H9 (cell line): ENCODE measurements at regions not wholly inside any gene's neighbourhood (a gene's known extent, or its start where the extent isn't known, plus 50 kb on each side); places are given as distances from the start of the nearest gene placed in this dataset.
"Not testable (repeated sequence)": the region's sequence is repeated elsewhere in the genome, so short reads cannot be mapped to it uniquely, and the experiment has no call there.

Experiments
- DNase-seq: peaks from one replicate; pipeline ENCODE4 v3.0.0-alpha.2; 2017
- H2AFZ ChIP-seq: one replicate; pipeline ENCODE4 v1.6.1; 2013; ENCODE audit warnings: mild to moderate bottlenecking, low read length, control low read depth, moderate library complexity
- H2AK5ac ChIP-seq: 2 replicates; pipeline ENCODE4 v1.6.1; 2013; ENCODE audit warnings: low read length, control low read depth, mixed read lengths; ENCODE audit not compliant: insufficient read length
- H2BK120ac ChIP-seq: one replicate; pipeline ENCODE4 v1.6.1; 2013; ENCODE audit warnings: low read depth, mild to moderate bottlenecking, low read length, control low read depth, inconsistent platforms; ENCODE audit not compliant: poor library complexity, severe bottlenecking
- H2BK12ac ChIP-seq: 2 replicates; pipeline ENCODE4 v1.6.1; 2013; ENCODE audit warnings: low read length, control low read depth, mixed read lengths, low read depth; ENCODE audit not compliant: insufficient read length
- H2BK15ac ChIP-seq: 2 replicates; pipeline ENCODE4 v1.6.1; 2013; ENCODE audit warnings: low read depth, low read length, control low read depth
- H2BK20ac ChIP-seq: one replicate; pipeline ENCODE4 v1.6.1; 2013; ENCODE audit warnings: low read depth, mild to moderate bottlenecking, low read length, control low read depth, inconsistent platforms; ENCODE audit not compliant: poor library complexity, severe bottlenecking
- H2BK5ac ChIP-seq: 2 replicates; pipeline ENCODE4 v1.6.1; 2013; ENCODE audit warnings: low read length, control low read depth, mixed read lengths; ENCODE audit not compliant: insufficient read length
- H3K14ac ChIP-seq: 2 replicates; pipeline ENCODE4 v1.6.1; 2013; ENCODE audit warnings: low read length, control low read depth; ENCODE audit not compliant: insufficient read depth
- H3K18ac ChIP-seq: 2 replicates; pipeline ENCODE4 v1.6.1; 2013; ENCODE audit warnings: low read depth, mild to moderate bottlenecking, mixed read lengths, low read length, control low read depth; ENCODE audit not compliant: insufficient read length
- H3K23ac ChIP-seq: 2 replicates; pipeline ENCODE4 v1.6.1; 2013; ENCODE audit warnings: low read length, control low read depth, mixed read lengths, low read depth; ENCODE audit not compliant: insufficient read length
- H3K23me2 ChIP-seq: 2 replicates; pipeline ENCODE4 v1.6.1; 2013; ENCODE audit warnings: low read depth, mild to moderate bottlenecking, mixed read lengths, low read length, control low read depth; ENCODE audit not compliant: insufficient read length, poor library complexity, severe bottlenecking
- H3K27ac ChIP-seq: 2 replicates; pipeline ENCODE4 v1.5.1; 2013; ENCODE audit warnings: low read length, control low read depth, mixed read lengths, low read depth; ENCODE audit not compliant: insufficient read length
- H3K27me3 ChIP-seq: 2 replicates; pipeline ENCODE4 v1.6.1; 2013; ENCODE audit warnings: low read length, control low read depth, inconsistent platforms; ENCODE audit not compliant: insufficient read depth
- H3K4ac ChIP-seq: 2 replicates; pipeline ENCODE4 v1.6.1; 2013; ENCODE audit warnings: low read depth, mild to moderate bottlenecking, control low read depth, inconsistent platforms, low read length, moderate library complexity
- H3K4me1 ChIP-seq: 2 replicates; pipeline ENCODE4 v1.6.1; 2013; ENCODE audit warnings: low read length, control low read depth, inconsistent platforms; ENCODE audit not compliant: insufficient read depth
- H3K4me2 ChIP-seq: 2 replicates; pipeline ENCODE4 v1.6.1; 2013; ENCODE audit warnings: low read length, control low read depth, mixed read lengths; ENCODE audit not compliant: insufficient read length, insufficient read depth
- H3K56ac ChIP-seq: 2 replicates; pipeline ENCODE4 v1.6.1; 2013; ENCODE audit warnings: low read depth, mild to moderate bottlenecking, mixed read lengths, low read length, control low read depth; ENCODE audit not compliant: insufficient read length
- H3K79me1 ChIP-seq: 2 replicates; pipeline ENCODE4 v1.6.1; 2013; ENCODE audit warnings: low read depth, mild to moderate bottlenecking, moderate library complexity, low read length, control low read depth, inconsistent platforms; ENCODE audit not compliant: insufficient read depth, poor library complexity, severe bottlenecking
- H3K79me2 ChIP-seq: 2 replicates; pipeline ENCODE4 v1.6.1; 2013; ENCODE audit warnings: low read length, control low read depth, inconsistent platforms; ENCODE audit not compliant: insufficient read depth
- H3K9ac ChIP-seq: 2 replicates; pipeline ENCODE4 v1.6.1; 2013; ENCODE audit warnings: low read length, control low read depth, mixed read lengths; ENCODE audit not compliant: insufficient read length; ENCODE audit errors: extremely low read depth
- H3K9me3 ChIP-seq: one replicate; pipeline ENCODE4 v1.6.1; 2013; ENCODE audit warnings: low read depth, low read length, inconsistent platforms; ENCODE audit not compliant: control insufficient read depth
- H3T11ph ChIP-seq: one replicate; pipeline ENCODE4 v1.6.1; 2013; ENCODE audit warnings: mild to moderate bottlenecking, low read length, control low read depth, inconsistent platforms
- H4K20me1 ChIP-seq: one replicate; pipeline ENCODE4 v1.6.1; 2013; ENCODE audit not compliant: control insufficient read depth, insufficient read length, insufficient read depth
- H4K5ac ChIP-seq: 2 replicates; pipeline ENCODE4 v1.6.1; 2013; ENCODE audit warnings: low read depth, mild to moderate bottlenecking, mixed read lengths, low read length, control low read depth; ENCODE audit not compliant: insufficient read length
- H4K8ac ChIP-seq: replicated peaks from 2 replicates; pipeline ENCODE4 v1.6.1; 2013; ENCODE audit warnings: low read length, control low read depth, mixed read lengths, low read depth; ENCODE audit not compliant: insufficient read length
- H4K91ac ChIP-seq: 2 replicates; pipeline ENCODE4 v1.6.1; 2013; ENCODE audit warnings: low read depth, mild to moderate bottlenecking, moderate library complexity, mixed read lengths, low read length, control low read depth; ENCODE audit not compliant: insufficient read length
- H3K27ac Mint-ChIP-seq, 3 experiments: 2 replicates in 2 of 3; 3 replicates in 1 of 3; pipeline ENCODE4 v1.8.0; 2020 to 2021; ENCODE audit warnings: mixed read lengths in 3 of 3, mild to moderate bottlenecking in 1 of 3, moderate library complexity in 1 of 3
- H3K27me3 Mint-ChIP-seq: 2 replicates; pipeline ENCODE4 v1.8.0; 2021; ENCODE audit warnings: low read depth, mild to moderate bottlenecking, moderate library complexity, mixed read lengths
- H3K36me3 Mint-ChIP-seq, 3 experiments: 2 replicates in 2 of 3; 3 replicates in 1 of 3; pipeline ENCODE4 v1.8.0; 2020 to 2021; ENCODE audit warnings: low read depth in 3 of 3, mixed read lengths in 3 of 3; ENCODE audit not compliant: insufficient read depth in 1 of 3
- H3K4me1 Mint-ChIP-seq, 2 experiments: 2 replicates each; pipeline ENCODE4 v1.8.0; 2020; ENCODE audit warnings: mixed read lengths in 2 of 2
- H3K4me3 Mint-ChIP-seq, 2 experiments: 2 replicates in 1 of 2; 3 replicates in 1 of 2; pipeline ENCODE4 v1.8.0; 2020 to 2021; ENCODE audit warnings: mild to moderate bottlenecking in 2 of 2, mixed read lengths in 2 of 2, moderate library complexity in 1 of 2
- H3K9me3 Mint-ChIP-seq, 2 experiments: 2 replicates in 1 of 2; 3 replicates in 1 of 2; pipeline ENCODE4 v1.8.0; 2020; ENCODE audit warnings: mild to moderate bottlenecking in 2 of 2, mixed read lengths in 2 of 2, moderate library complexity in 1 of 2
- WGBS: extraction: QIAGEN DNeasy Blood & Tissue Kit; methylation state at CpG from one replicate; pipeline ENCODE4 v1.1.7; 2013; ENCODE audit warnings: missing lambda C conversion rate, low lambda C conversion rate, mixed read lengths; ENCODE audit not compliant: insufficient read length; ENCODE audit errors: extremely low coverage; 5-methylcytosine and 5-hydroxymethylcytosine counted together

DNA sequence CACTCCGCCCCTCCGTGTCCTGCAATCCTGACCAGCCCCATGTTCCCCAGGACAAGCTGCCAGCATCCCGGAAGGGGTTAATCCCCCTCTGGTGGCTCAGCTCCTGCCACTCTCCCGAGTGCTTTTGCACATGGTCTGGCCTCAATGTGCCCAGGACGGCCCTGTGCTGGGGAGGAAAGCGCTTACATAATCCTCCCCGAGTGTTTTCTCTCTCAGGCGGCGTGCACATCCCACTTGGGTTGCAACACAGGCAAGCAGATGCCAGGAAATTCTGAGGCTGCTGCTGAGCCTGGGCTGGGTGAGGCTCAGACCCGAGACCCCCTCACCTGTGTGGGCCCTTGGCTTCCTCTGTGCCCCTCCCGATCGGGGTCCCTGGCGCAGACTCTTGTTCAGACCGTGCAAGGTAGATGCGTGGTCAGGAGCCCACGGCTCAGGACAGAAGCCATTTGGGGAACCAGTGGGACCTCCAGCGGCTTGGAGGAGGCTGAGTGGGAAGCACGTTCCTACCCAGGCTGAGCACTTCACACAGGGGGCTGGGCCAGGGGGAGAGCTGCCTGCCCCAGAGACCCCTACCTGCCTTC is 144.7 kb downstream of the LAT start:
- not testable (repeated sequence) for H4K8ac ChIP-seq, H2AFZ ChIP-seq, H3T11ph ChIP-seq, H3K14ac ChIP-seq, H3K4me1 ChIP-seq, H4K91ac ChIP-seq, H2AK5ac ChIP-seq, H3K18ac ChIP-seq, H3K23ac ChIP-seq, H3K23me2 ChIP-seq, H2BK120ac ChIP-seq, H3K79me2 ChIP-seq, H2BK15ac ChIP-seq, H3K56ac ChIP-seq, H3K4me1 Mint-ChIP-seq, H3K4ac ChIP-seq, H2BK12ac ChIP-seq, H3K36me3 Mint-ChIP-seq, DNase-seq, H2BK5ac ChIP-seq, H3K79me1 ChIP-seq, H3K9me3 Mint-ChIP-seq, H3K27ac ChIP-seq, H3K9ac ChIP-seq, H3K27ac Mint-ChIP-seq, H3K4me2 ChIP-seq, H4K20me1 ChIP-seq, H3K9me3 ChIP-seq, H3K4me3 Mint-ChIP-seq, H4K5ac ChIP-seq, H2BK20ac ChIP-seq
- H3K27me3 Mint-ChIP-seq = peaks cover 57% of the 10 kb centered on the region
- no CpG with 5 or more reads among the region's 18 CpGs for WGBS
- peaks cover 17% of the 10 kb centered on the region; the same call in 1 of the 2 replicates for H3K27me3 ChIP-seq

DNA sequence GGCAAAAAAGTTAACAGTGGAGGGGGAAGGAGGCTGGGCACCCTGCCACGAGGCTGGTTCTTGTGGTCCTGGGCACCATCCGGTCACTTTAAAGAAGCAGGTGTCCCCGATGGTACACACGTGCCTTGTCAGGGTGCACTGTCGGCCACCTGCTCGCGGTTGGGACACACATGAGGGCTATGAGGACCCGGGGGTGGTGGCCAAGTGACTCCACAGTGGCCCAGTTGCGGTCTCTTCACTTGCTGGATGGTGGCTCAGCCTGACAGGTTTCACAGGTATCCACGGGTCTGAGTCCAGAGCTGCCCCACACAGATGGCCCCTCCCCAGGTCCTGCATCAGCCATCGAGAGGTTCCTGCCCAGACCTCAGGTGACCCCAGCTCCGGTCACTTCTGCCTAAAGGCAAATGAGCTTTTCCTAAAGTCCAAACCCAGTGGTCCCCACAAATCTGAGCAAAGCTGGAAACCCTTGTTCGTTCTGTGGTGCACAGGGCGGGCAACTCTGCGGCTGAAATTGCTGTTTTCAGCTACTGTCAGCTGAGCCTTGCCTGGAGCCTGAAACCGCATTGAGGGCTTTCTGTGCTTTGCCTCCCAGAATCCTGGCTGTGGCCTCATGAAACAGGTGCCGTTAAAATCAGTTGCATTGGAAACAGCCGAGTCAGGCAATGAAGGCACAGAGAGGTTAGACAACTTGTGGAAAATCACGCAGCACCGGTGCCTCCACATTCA is 144.0 kb downstream of the LAT start:
- H3K27ac Mint-ChIP-seq, H4K20me1 ChIP-seq, H3T11ph ChIP-seq, H2BK20ac ChIP-seq, H3K4me2 ChIP-seq, H3K79me1 ChIP-seq, H2AK5ac ChIP-seq, H3K79me2 ChIP-seq, H3K9ac ChIP-seq, H3K9me3 ChIP-seq, DNase-seq, H2BK120ac ChIP-seq, H3K18ac ChIP-seq, H2BK15ac ChIP-seq, H3K14ac ChIP-seq, H4K5ac ChIP-seq, H2AFZ ChIP-seq, H3K23me2 ChIP-seq, H2BK12ac ChIP-seq, H3K23ac ChIP-seq, H3K4me3 Mint-ChIP-seq, H4K91ac ChIP-seq, H3K4me1 Mint-ChIP-seq, H3K56ac ChIP-seq, H3K36me3 Mint-ChIP-seq, H2BK5ac ChIP-seq, H3K9me3 Mint-ChIP-seq, H3K4me1 ChIP-seq, H3K4ac ChIP-seq, H4K8ac ChIP-seq, H3K27ac ChIP-seq: not testable (repeated sequence)
- H3K27me3 ChIP-seq = peaks cover 17% of the 10 kb centered on the region; the same call in 1 of the 2 replicates
- WGBS = no CpG with 5 or more reads among the region's 20 CpGs
- peaks cover 63% of the 10 kb centered on the region for H3K27me3 Mint-ChIP-seq
